ENCODE measurements at regions not wholly inside any gene's neighbourhood (a gene's known extent, or its start where the extent isn't known, plus 50 kb on each side); places are given as distances from the start of the nearest gene placed in this dataset.

DNA sequence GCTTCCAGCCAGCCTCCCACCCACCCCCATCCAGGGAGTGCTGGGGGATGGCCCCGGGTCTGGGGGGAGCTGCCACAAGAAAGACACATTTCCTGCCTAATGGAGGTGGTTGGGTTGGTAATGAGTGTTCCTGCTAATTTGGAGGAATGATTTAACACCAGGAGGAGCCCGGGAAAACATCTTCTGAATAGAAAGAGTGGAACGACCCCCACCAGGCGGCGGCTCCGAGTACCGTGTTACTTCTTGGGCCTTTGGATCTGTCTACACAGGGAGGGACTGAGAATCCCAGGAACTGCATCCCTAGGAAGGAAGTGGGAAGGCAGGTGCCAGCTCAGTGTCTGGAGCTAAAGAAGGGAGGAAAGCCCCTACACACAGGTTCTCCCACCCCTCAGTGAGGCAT lies 64.6 kb downstream of the TSPAN17 start:
- H3K9me3 ChIP-seq (ENCODE audit: control insufficient read depth in 2 of 2, insufficient read depth in 1 of 2, low read depth in 1 of 2, low read length in 1 of 2) = peaks cover 0 to 4% of the 10 kb centered on the region in 2 donors
- DNase-seq = no peak
- no peak overlapping the region for H3K27ac ChIP-seq (ENCODE audit: low read depth in 1 of 3, low read length in 2 of 3)
- WGBS, 3 donors = 14 to 27% (median 26%) methylated on average over 6 to 7 of the region's 7 CpGs
- peaks cover 0 to 19% (median 14%) of the 10 kb centered on the region in 3 donors for H3K27me3 ChIP-seq (ENCODE audit: control insufficient read depth in 3 of 3, insufficient read depth in 3 of 3, low read length in 3 of 3)
- no peak for FAIRE-seq
- H3K4me3 ChIP-seq (ENCODE audit: low read depth in 1 of 3, low read length in 3 of 3) = no peak overlapping the region
- H3K4me1 ChIP-seq (ENCODE audit: control insufficient read depth in 3 of 3, insufficient read depth in 2 of 3, low read depth in 1 of 3, low read length in 2 of 3) = no peaks in the 10 kb centered on the region
- no peaks in the 10 kb centered on the region for H3K36me3 ChIP-seq (ENCODE audit: control insufficient read depth in 3 of 3, insufficient read depth in 2 of 3, low read depth in 1 of 3, low read length in 3 of 3)

DNA sequence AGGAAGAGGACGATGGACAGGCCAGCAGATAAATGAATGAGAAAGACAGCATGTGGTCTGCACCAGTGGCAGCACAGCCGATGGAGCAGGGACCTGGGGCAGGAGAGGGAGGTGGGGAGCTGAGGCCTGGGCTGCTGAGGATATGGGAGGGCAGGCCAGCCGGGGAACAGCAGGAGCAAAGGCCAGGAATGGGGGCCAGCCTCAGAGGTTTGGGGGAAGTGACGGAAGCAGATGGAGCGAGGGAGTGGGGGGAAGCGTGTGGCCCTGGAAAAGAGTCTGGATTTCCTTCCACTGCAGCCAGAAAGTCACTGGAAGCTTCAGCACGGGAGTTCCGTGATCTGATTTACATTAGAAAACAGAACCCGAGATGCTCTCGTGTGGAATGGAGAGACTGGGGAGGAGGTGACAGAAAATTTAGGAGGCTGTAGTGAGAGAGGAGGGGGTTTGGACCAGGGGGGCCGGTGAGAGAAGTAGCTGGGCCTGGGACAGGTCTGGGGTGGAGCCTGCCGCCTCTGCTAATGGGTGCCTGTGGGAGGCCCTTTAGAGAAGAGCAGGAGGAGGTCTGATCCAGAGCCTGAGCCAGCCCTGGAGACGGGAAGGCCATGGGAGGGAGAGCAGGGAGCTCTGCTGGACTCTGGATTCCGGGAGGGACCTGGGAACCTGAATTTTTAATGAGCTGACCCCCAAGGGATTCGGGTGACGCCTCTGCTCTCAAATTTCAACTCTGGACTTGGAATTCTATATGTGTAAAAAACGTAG lies 65.4 kb downstream of the TSPAN17 start:
- H3K27ac ChIP-seq (ENCODE audit: low read depth in 1 of 3, low read length in 2 of 3) = no peak overlapping the region
- H3K27me3 ChIP-seq (ENCODE audit: control insufficient read depth in 3 of 3, insufficient read depth in 3 of 3, low read length in 3 of 3) = peaks cover 0 to 24% (median 15%) of the 10 kb centered on the region in 3 donors
- FAIRE-seq (no peak), DNase-seq (no peak)
- peaks cover 0 to 4% of the 10 kb centered on the region in 2 donors for H3K9me3 ChIP-seq (ENCODE audit: control insufficient read depth in 2 of 2, insufficient read depth in 1 of 2, low read depth in 1 of 2, low read length in 1 of 2)
- no peaks in the 10 kb centered on the region for H3K36me3 ChIP-seq (ENCODE audit: control insufficient read depth in 3 of 3, insufficient read depth in 2 of 3, low read depth in 1 of 3, low read length in 3 of 3)
- no peaks in the 10 kb centered on the region for H3K4me1 ChIP-seq (ENCODE audit: control insufficient read depth in 3 of 3, insufficient read depth in 2 of 3, low read depth in 1 of 3, low read length in 2 of 3)
- no peak overlapping the region for H3K4me3 ChIP-seq (ENCODE audit: low read depth in 1 of 3, low read length in 3 of 3)
- WGBS, 3 donors = 30 to 50% (median 34%) methylated on average over 17 of the region's 17 CpGs

DNA sequence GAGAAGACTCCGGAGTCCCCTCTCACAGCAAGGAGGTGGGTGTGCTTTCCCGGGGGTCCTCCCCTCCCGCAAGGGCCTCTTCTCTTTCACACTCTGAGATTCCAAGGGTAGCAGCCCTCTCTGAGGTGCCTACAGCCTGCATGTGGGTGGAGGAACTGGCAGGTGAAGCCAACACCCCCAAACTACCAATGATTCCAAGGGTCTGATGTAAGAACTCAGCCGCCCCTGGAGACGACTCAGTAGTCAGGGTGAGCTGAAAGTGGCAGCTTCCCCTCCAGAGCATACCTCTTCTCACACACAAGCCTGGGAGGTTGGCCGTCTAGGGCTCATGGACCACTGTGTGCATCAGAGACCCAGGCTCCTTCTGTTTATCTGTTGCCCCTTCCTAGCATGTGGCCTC lies 66.1 kb downstream of the TSPAN17 start:
- Histone ChIP-seq H3K27me3 (ENCODE audit: control insufficient read depth in 3 of 3, insufficient read depth in 3 of 3, low read length in 3 of 3) (peaks cover 0 to 28% (median 15%) of the 10 kb centered on the region in 3 donors), H3K36me3 (ENCODE audit: control insufficient read depth in 3 of 3, insufficient read depth in 2 of 3, low read depth in 1 of 3, low read length in 3 of 3) (no peaks in the 10 kb centered on the region), H3K4me3 (ENCODE audit: low read depth in 1 of 3, low read length in 3 of 3) (no peak overlapping the region), H3K4me1 (ENCODE audit: control insufficient read depth in 3 of 3, insufficient read depth in 2 of 3, low read depth in 1 of 3, low read length in 2 of 3) (no peaks in the 10 kb centered on the region), H3K27ac (ENCODE audit: low read depth in 1 of 3, low read length in 2 of 3) (no peak overlapping the region), H3K9me3 (ENCODE audit: control insufficient read depth in 2 of 2, insufficient read depth in 1 of 2, low read depth in 1 of 2, low read length in 1 of 2) (peaks cover 0 to 4% of the 10 kb centered on the region in 2 donors)
- DNase-seq = no peak
- 74 to 86% (median 83%) methylated on average over 6 of the region's 6 CpGs for WGBS, 3 donors
- FAIRE-seq = no peak

GRCh38 chr5:176714067-176714466 lies 66.8 kb downstream of the TSPAN17 start:
- peaks cover 0 to 4% of the 10 kb centered on the region in 2 donors for H3K9me3 ChIP-seq (ENCODE audit: control insufficient read depth in 2 of 2, insufficient read depth in 1 of 2, low read depth in 1 of 2, low read length in 1 of 2)
- 68 to 84% (median 84%) methylated on average over 4 of the region's 4 CpGs for WGBS, 3 donors
- peaks cover 0 to 28% (median 16%) of the 10 kb centered on the region in 3 donors for H3K27me3 ChIP-seq (ENCODE audit: control insufficient read depth in 3 of 3, insufficient read depth in 3 of 3, low read length in 3 of 3)

DNA sequence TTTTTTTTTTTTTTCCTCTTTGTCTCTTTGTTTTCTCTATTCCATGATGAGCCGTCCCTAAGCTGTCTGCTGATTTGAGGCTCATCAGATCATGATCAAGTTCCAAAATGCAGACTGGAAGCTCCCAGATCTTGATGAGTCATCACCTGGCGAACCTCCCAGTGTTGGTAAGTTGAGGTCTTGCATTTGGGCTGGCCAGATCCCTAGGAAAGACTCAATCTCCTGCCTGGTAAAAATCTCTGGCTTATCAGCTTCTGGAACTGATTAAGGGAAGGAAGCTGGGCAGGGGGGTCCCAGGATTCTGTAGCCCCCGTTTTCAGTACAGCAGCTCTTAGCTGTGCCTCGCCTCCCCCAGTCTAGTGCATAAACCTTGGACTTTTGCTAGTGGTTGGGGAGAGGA lies 69.0 kb downstream of the TSPAN17 start:
- H3K4me3 ChIP-seq (ENCODE audit: low read depth in 1 of 3, low read length in 3 of 3) = no peak overlapping the region
- FAIRE-seq (no peak), DNase-seq (no peak)
- H3K27ac ChIP-seq (ENCODE audit: low read depth in 1 of 3, low read length in 2 of 3) = no peak overlapping the region
- H3K36me3 ChIP-seq (ENCODE audit: control insufficient read depth in 3 of 3, insufficient read depth in 2 of 3, low read depth in 1 of 3, low read length in 3 of 3) = no peaks in the 10 kb centered on the region
- H3K27me3 ChIP-seq (ENCODE audit: control insufficient read depth in 3 of 3, insufficient read depth in 3 of 3, low read length in 3 of 3) = peaks cover 0 to 28% (median 22%) of the 10 kb centered on the region in 3 donors
- H3K9me3 ChIP-seq (ENCODE audit: control insufficient read depth in 2 of 2, insufficient read depth in 1 of 2, low read depth in 1 of 2, low read length in 1 of 2) = peaks cover 0 to 4% of the 10 kb centered on the region in 2 donors
- H3K4me1 ChIP-seq (ENCODE audit: control insufficient read depth in 3 of 3, insufficient read depth in 2 of 3, low read depth in 1 of 3, low read length in 2 of 3) = no peaks in the 10 kb centered on the region
- 24 to 29% (median 29%) methylated on average over 4 of the region's 4 CpGs for WGBS, 3 donors

More at GRCh38 chr5:176714067-176714466, 66.8 kb downstream of the TSPAN17 start:
- no peak overlapping the region for H3K27ac ChIP-seq (ENCODE audit: low read depth in 1 of 3, low read length in 2 of 3)
- DNase-seq (no peak), FAIRE-seq (no peak)
- H3K4me3 ChIP-seq (ENCODE audit: low read depth in 1 of 3, low read length in 3 of 3) = no peak overlapping the region
- no peaks in the 10 kb centered on the region for H3K4me1 ChIP-seq (ENCODE audit: control insufficient read depth in 3 of 3, insufficient read depth in 2 of 3, low read depth in 1 of 3, low read length in 2 of 3)
- no peaks in the 10 kb centered on the region for H3K36me3 ChIP-seq (ENCODE audit: control insufficient read depth in 3 of 3, insufficient read depth in 2 of 3, low read depth in 1 of 3, low read length in 3 of 3)

DNA sequence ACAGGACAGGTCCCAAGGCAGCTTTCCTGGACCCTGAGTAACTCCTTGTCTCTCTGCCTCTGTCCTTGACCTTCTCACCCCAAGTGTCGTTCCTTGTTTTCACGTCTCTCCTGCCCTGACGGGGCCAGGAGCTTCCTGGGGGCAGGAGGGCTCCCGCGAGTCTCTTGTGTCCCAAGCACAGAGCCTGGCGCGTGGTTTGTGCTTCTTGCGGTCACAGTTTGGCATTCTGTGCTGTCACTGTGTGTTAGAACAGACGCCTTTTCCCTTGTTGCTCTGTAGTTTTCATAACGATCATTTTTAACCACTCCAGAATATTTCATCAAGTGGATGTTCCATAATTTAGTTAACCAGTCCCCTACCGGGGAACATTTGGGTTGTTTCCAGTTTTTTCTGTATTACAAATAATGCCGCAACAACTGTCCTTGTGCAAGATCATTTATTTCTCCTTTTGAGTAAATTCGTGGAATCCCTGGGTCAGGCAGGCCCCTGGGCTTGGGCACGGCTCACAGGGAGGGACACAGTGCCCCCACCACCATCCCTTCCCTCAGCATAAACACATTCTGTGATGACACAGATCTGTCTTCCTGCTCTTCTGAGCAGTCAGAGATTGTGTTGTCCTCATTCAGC lies 71.9 kb downstream of the TSPAN17 start:
- no peak overlapping the region for H3K4me3 ChIP-seq (ENCODE audit: low read depth in 1 of 3, low read length in 3 of 3)
- WGBS, 3 donors = 43 to 50% (median 48%) methylated on average over 14 of the region's 14 CpGs
- no peak for DNase-seq
- no peaks in the 10 kb centered on the region for H3K4me1 ChIP-seq (ENCODE audit: control insufficient read depth in 3 of 3, insufficient read depth in 2 of 3, low read depth in 1 of 3, low read length in 2 of 3)
- no peaks in the 10 kb centered on the region for H3K36me3 ChIP-seq (ENCODE audit: control insufficient read depth in 3 of 3, insufficient read depth in 2 of 3, low read depth in 1 of 3, low read length in 3 of 3)
- peaks cover 0 to 17% (median 14%) of the 10 kb centered on the region in 3 donors for H3K27me3 ChIP-seq (ENCODE audit: control insufficient read depth in 3 of 3, insufficient read depth in 3 of 3, low read length in 3 of 3)
- no peak for FAIRE-seq
- no peaks in the 10 kb centered on the region for H3K9me3 ChIP-seq (ENCODE audit: control insufficient read depth in 2 of 2, insufficient read depth in 1 of 2, low read depth in 1 of 2, low read length in 1 of 2)
- H3K27ac ChIP-seq (ENCODE audit: low read depth in 1 of 3, low read length in 2 of 3) = no peak overlapping the region

GRCh38 chr5:176721509-176721908 lies 74.2 kb downstream of the TSPAN17 start:
- Histone ChIP-seq H3K36me3 (ENCODE audit: control insufficient read depth in 3 of 3, insufficient read depth in 2 of 3, low read depth in 1 of 3, low read length in 3 of 3) (no peaks in the 10 kb centered on the region), H3K4me1 (ENCODE audit: control insufficient read depth in 3 of 3, insufficient read depth in 2 of 3, low read depth in 1 of 3, low read length in 2 of 3) (no peaks in the 10 kb centered on the region), H3K9me3 (ENCODE audit: control insufficient read depth in 2 of 2, insufficient read depth in 1 of 2, low read depth in 1 of 2, low read length in 1 of 2) (no peaks in the 10 kb centered on the region), H3K27me3 (ENCODE audit: control insufficient read depth in 3 of 3, insufficient read depth in 3 of 3, low read length in 3 of 3) (peaks cover 0 to 31% (median 16%) of the 10 kb centered on the region in 3 donors), H3K4me3 (ENCODE audit: low read depth in 1 of 3, low read length in 3 of 3) (no peak overlapping the region), H3K27ac (ENCODE audit: low read depth in 1 of 3, low read length in 2 of 3) (no peak overlapping the region)
- WGBS, 3 donors = 84 to 86% (median 85%) methylated on average over 10 of the region's 10 CpGs
- no peak for FAIRE-seq
- DNase-seq = no peak

DNA sequence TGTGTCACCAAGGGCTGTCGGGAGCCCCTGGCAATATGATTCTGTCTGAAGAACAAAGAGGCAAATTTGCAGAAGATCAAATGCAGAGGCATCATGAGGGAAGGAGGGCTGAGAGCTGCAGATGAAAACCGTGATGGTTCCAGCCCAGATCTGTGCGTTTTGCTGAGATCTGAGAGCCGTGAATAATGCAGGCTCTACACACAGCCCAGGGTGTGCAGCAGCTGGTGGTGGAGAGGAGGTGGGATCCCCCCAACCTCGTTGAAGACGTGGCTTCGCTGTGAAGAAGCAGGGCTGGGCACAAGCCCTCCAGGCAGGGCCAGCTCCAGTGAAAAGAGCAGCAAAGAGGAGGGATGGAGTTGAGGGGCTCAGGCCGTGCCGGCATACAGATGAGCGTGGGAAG lies 75.5 kb downstream of the TSPAN17 start:
- WGBS, 3 donors = 50 to 62% (median 56%) methylated on average over 10 of the region's 10 CpGs
- H3K27ac ChIP-seq (ENCODE audit: low read depth in 1 of 3, low read length in 2 of 3) = no peak overlapping the region

More for the DNA sequence above, 75.5 kb downstream of the TSPAN17 start:
- Histone ChIP-seq H3K36me3 (ENCODE audit: control insufficient read depth in 3 of 3, insufficient read depth in 2 of 3, low read depth in 1 of 3, low read length in 3 of 3) (no peaks in the 10 kb centered on the region), H3K4me3 (ENCODE audit: low read depth in 1 of 3, low read length in 3 of 3) (no peak overlapping the region), H3K27me3 (ENCODE audit: control insufficient read depth in 3 of 3, insufficient read depth in 3 of 3, low read length in 3 of 3) (peaks cover 0 to 32% (median 11%) of the 10 kb centered on the region in 3 donors), H3K9me3 (ENCODE audit: control insufficient read depth in 2 of 2, insufficient read depth in 1 of 2, low read depth in 1 of 2, low read length in 1 of 2) (no peaks in the 10 kb centered on the region), H3K4me1 (ENCODE audit: control insufficient read depth in 3 of 3, insufficient read depth in 2 of 3, low read depth in 1 of 3, low read length in 2 of 3) (no peaks in the 10 kb centered on the region)
- no peak for DNase-seq
- FAIRE-seq = no peak
